Stimulated activated CD8-positive, alpha-beta memory T cell treated with anti-CD3 and anti-CD28 coated beads, Interleukin-7, amount 100 ng/mL, for 24 hours (primary cell): ENCODE measurements at regions not wholly inside any gene's neighbourhood (a gene's known extent, or its start where the extent isn't known, plus 50 kb on each side); places are given as distances from the start of the nearest gene placed in this dataset.
A peak's percentile ranks its signal among the peaks of the same experiment; 100 is the strongest.

Experiments used
- DNase-seq: peaks from one replicate; pipeline ENCODE4 v3.0.0-alpha.2; 2020; ENCODE audit warnings: low read depth

- DNase-seq: no peak
Observed at GRCh38 chr1:9179463-9180110, 50.7 kb upstream of the GPR157 start.

DNA sequence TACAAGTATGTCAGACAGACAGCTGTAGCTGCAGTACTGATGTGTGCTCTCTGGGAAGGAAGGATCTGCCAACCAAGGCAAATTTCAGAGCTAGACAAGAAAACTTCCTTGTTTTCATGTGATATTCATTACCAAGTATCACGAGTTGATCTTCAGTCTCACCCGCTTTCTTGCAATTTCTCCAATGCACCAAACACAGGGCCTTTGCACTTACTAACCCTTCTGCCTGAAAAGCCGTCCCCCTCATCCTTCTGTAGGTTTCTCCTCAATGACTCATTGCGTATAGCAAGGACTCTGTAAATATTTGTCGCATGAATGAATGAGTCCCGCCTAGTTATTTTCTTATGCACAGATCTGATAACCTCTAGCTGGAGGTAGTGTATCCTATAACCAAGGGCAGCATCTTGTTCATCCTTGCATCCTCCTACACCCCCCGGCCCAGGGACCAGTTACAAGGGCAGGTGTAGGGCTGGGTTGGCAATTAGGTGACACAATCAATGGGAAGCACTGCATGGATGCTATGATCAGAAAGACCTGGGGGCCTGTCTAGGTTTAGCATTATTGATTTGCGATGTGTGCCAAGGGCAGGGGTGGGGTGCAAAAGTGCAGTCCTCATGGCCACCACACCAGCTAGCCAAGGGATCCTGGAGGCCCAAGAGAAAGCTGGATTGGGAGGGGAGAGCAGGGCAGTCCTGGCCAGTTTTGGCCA, 51.4 kb upstream of the GPR157 start:
- DNase-seq: no peak

DNA sequence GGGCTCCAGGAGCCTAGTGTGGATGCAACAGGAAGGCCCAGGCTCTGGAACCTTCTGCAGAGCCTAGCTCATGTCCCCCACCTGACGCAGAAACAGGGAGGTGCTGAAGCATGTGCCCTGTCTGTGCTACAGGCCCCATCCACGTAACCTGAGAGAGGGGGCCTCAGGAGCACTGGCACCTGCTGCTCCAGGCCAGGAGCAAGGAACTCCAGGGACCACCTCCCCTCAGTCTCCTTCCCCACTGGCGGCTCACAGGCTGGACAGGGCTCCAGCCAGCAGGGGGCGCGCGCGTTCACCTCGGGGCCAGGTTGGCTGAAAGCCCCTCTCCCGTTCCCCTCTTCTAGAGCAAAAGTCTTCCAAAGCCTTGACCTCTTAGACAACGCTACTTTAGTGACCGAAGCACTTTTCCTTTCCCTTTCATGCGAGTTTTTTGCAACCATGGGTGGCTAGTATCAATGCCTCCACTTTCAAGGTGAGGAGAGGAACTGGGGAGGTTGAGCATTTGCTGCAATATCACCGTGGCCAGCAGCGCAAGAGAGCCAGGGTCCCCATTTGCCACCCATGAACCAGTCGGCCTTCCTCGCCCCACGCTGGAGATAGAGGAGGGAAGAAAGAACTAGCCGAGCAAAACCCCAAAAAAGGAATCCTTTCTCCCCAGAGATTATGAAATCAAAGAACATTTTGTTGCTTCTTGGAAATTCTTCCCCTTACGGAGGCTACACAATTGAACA, 52.4 kb upstream of the GPR157 start:
- peak; percentile 65 for DNase-seq

DNA sequence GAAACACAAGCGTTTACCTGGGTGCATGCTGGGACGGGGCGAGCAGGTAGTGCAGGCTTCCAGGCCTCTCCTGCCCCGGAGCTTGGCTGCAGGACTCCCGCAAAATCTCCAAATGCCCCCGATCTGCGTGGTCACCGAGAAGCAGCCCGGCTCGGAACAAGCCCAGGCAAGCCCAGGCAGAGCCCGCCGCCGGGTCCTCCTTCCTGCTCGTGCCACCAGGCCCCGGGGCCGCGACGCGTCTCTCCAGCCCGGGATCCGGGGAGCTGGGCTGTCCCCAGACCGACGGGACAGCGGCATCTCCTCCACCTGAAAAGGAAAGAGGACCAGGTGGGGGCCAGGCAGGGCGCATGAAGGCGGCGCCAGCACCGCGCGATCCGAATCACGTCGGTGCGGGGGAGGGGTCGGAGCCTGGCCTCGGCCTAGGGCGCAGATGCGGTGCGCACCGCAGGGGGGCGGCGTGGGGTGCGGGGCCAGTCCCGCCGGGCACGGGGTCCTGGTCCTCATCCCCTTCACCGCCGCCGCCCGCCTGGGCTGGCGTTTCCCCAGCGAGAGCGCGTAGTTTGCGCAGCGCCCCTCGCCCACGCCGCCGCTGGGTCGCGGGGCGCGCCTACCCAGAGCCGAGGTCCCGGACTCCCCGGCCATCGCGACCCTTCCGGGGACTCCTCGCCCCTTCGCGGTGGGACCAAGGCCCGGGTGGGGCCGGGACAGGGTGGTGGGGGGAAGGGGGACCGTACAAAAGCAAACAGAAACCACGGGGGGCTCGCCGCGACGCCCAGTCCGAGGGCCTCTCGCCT, 52.4 kb upstream of the H6PD start:
- no peak for DNase-seq

GRCh38 chr1:9182784-9183257, 51.8 kb upstream of the H6PD start:
- DNase-seq: no peak

- no peak for DNase-seq
Observed at GRCh38 chr1:9183441-9183840, 51.1 kb upstream of the H6PD start.

GRCh38 chr1:9183898-9184297, 50.7 kb upstream of the H6PD start:
- DNase-seq: no peak

GRCh38 chr1:9184749-9185148, 49.8 kb upstream of the H6PD start:
- no peak for DNase-seq
